HG03469 (cell line): ENCODE measurements at regions not wholly inside any gene's neighbourhood (a gene's known extent, or its start where the extent isn't known, plus 50 kb on each side); places are given as distances from the start of the nearest gene placed in this dataset.
"Not testable (repeated sequence)": the region's sequence is repeated elsewhere in the genome, so short reads cannot be mapped to it uniquely, and the experiment has no call there.

Experiments used
- ATAC-seq: cut with Tn5 transposase; IDR thresholded peaks from one replicate; pipeline ENCODE4 v1.9.1; 2021; ENCODE audit warnings: mild to moderate bottlenecking, moderate library complexity, moderate number of reproducible peaks; ENCODE audit not compliant: unreplicated experiment

- ATAC-seq: no peak
Measured at GRCh38 chr2:16927398-16927797, 261.8 kb upstream of the CYRIA start.

GRCh38 chr2:16925145-16925544 is 259.5 kb upstream of the CYRIA start:
- ATAC-seq: no peak

GRCh38 chr2:16915341-16915755 is 249.7 kb upstream of the CYRIA start:
- not testable (repeated sequence) for ATAC-seq

- no peak for ATAC-seq
Measured at GRCh38 chr2:16911746-16912145, 246.1 kb upstream of the CYRIA start.

GRCh38 chr2:16908656-16909055 is 243.0 kb upstream of the CYRIA start:
- no peak for ATAC-seq

- no peak for ATAC-seq
Measured at GRCh38 chr2:16907645-16908282, 242.1 kb upstream of the CYRIA start.

- ATAC-seq: not testable (repeated sequence)
Measured at GRCh38 chr2:16905325-16905724, 239.7 kb upstream of the CYRIA start.

- ATAC-seq: peak; percentile 88
Measured at GRCh38 chr2:16900405-16901025, 234.9 kb upstream of the CYRIA start.

- peak; percentile 25 for ATAC-seq
Measured at GRCh38 chr2:16899958-16900357, 234.3 kb upstream of the CYRIA start.

GRCh38 chr2:16890081-16890480 is 224.4 kb upstream of the CYRIA start:
- no peak for ATAC-seq

GRCh38 chr2:16885027-16885426 is 219.4 kb upstream of the CYRIA start:
- no peak for ATAC-seq

- no peak for ATAC-seq
Measured at GRCh38 chr2:16882706-16883105, 217.1 kb upstream of the CYRIA start.

- no peak for ATAC-seq
Measured at GRCh38 chr2:16881122-16881521, 215.5 kb upstream of the CYRIA start.

GRCh38 chr2:16871411-16871810 is 205.8 kb upstream of the CYRIA start:
- ATAC-seq: no peak

GRCh38 chr2:16870491-16871076 is 204.9 kb upstream of the CYRIA start:
- no peak for ATAC-seq

- no peak for ATAC-seq
Measured at GRCh38 chr2:16869711-16870110, 204.1 kb upstream of the CYRIA start.

GRCh38 chr2:16862471-16862870 is 196.8 kb upstream of the CYRIA start:
- no peak for ATAC-seq

GRCh38 chr2:16861530-16861929 is 195.9 kb upstream of the CYRIA start:
- no peak for ATAC-seq

GRCh38 chr2:16861111-16861510 is 195.5 kb upstream of the CYRIA start:
- no peak for ATAC-seq

- no peak for ATAC-seq
Measured at GRCh38 chr2:16860627-16861026, 195.0 kb upstream of the CYRIA start.

GRCh38 chr2:16855183-16855582 is 189.5 kb upstream of the CYRIA start:
- no peak for ATAC-seq

- ATAC-seq: no peak
Measured at GRCh38 chr2:16853088-16853487, 187.5 kb upstream of the CYRIA start.
